ENCODE measurements at regions not wholly inside any gene's neighbourhood (a gene's known extent, or its start where the extent isn't known, plus 50 kb on each side); places are given as distances from the start of the nearest gene placed in this dataset.

GRCh38 chr5:5584236-5584745, 161.8 kb downstream of the ICE1 start:
- TF ChIP-seq CTCF (IDR thresholded peaks at IDR 0.05; ENCODE audit: low read depth, low read length), result no peak
- no peak for DNase-seq (ENCODE audit: extremely low read depth, low read depth)

GRCh38 chr5:5583832-5584231, 161.4 kb downstream of the ICE1 start:
- TF ChIP-seq CTCF (IDR thresholded peaks at IDR 0.05; ENCODE audit: low read depth, low read length), result no peak
- no peak for DNase-seq (ENCODE audit: extremely low read depth, low read depth)

- TF ChIP-seq CTCF (IDR thresholded peaks at IDR 0.05; ENCODE audit: low read depth, low read length), result no peak
- DNase-seq (ENCODE audit: extremely low read depth, low read depth), result no peak
These were observed 160.7 kb downstream of the ICE1 start for GRCh38 chr5:5583023-5583765.

- no peak for DNase-seq (ENCODE audit: extremely low read depth, low read depth)
- no peak for TF ChIP-seq CTCF (IDR thresholded peaks at IDR 0.05; ENCODE audit: low read depth, low read length)
These were observed 158.6 kb downstream of the ICE1 start for GRCh38 chr5:5581080-5581479.

- TF ChIP-seq CTCF (IDR thresholded peaks at IDR 0.05; ENCODE audit: low read depth, low read length), result no peak
- no peak for DNase-seq (ENCODE audit: extremely low read depth, low read depth)
These were observed 154.3 kb downstream of the ICE1 start for GRCh38 chr5:5576744-5577143.

GRCh38 chr5:5575461-5575860, 153.0 kb downstream of the ICE1 start:
- no peak for TF ChIP-seq CTCF (IDR thresholded peaks at IDR 0.05; ENCODE audit: low read depth, low read length)
- DNase-seq (ENCODE audit: extremely low read depth, low read depth), result no peak

- TF ChIP-seq CTCF (IDR thresholded peaks at IDR 0.05; ENCODE audit: low read depth, low read length), result no peak
- DNase-seq (ENCODE audit: extremely low read depth, low read depth), result no peak
These were observed 151.4 kb downstream of the ICE1 start for GRCh38 chr5:5573798-5574380.
